HCT116 (cell line): ENCODE measurements at regions not wholly inside any gene's neighbourhood (a gene's known extent, or its start where the extent isn't known, plus 50 kb on each side); places are given as distances from the start of the nearest gene placed in this dataset.

Experiments
- CTCF ChIP-seq, 3 experiments: fragments of 200-600 bp in 1 of 3; sonication (generic) in 1 of 3; IDR thresholded peaks in 2 of 3; conservative IDR thresholded peaks in 1 of 3; 2 replicates each; pipeline ENCODE4 v1.5.1; 2012 to 2017; ENCODE audit warnings: low read depth in 2 of 3, low read length in 2 of 3, antibody characterized with exemption in 1 of 3, borderline replicate concordance in 1 of 3, control low read depth in 1 of 3, mild to moderate bottlenecking in 1 of 3, mixed read lengths in 1 of 3, mixed run types in 1 of 3, moderate library complexity in 1 of 3; ENCODE audit not compliant: insufficient read depth in 1 of 3
- EGR1 ChIP-seq: IDR thresholded peaks from 2 replicates; pipeline ENCODE4 v1.6.1; 2012; ENCODE audit warnings: low read depth
- ELF1 ChIP-seq: IDR thresholded peaks from 2 replicates; pipeline ENCODE4 v1.6.1; 2012; ENCODE audit warnings: low read depth, borderline replicate concordance
- EZH2 ChIP-seq: fragments of 200-600 bp; sonication (generic); IDR thresholded peaks from 2 replicates; pipeline ENCODE4 v1.6.1; 2017; ENCODE audit warnings: antibody characterized with exemption, mixed run types
- EZH2phosphoT487 ChIP-seq: fragments of 200-600 bp; IDR thresholded peaks from 2 replicates; pipeline ENCODE4 v1.6.1; 2018; ENCODE audit warnings: antibody characterized with exemption, borderline replicate concordance
- FOSL1 ChIP-seq: IDR thresholded peaks from 2 replicates; pipeline ENCODE4 v1.6.1; 2012; ENCODE audit warnings: low read depth
- POLR2A ChIP-seq: IDR thresholded peaks from 2 replicates; pipeline ENCODE4 v1.7.0; 2011; ENCODE audit warnings: borderline replicate concordance; ENCODE audit not compliant: insufficient read depth, insufficient read length; ENCODE audit errors: extremely low read depth
- TF ChIP-seq, protein P1 (sequence below): IDR thresholded peaks from 2 replicates; pipeline ENCODE4 v1.6.1; 2012; ENCODE audit warnings: low read depth

- TF ChIP-seq EZH2 (no peak), POLR2A (no peak), CTCF (IDR thresholded peaks at IDR 0.05 in 2 of 3, conservative IDR thresholded peaks at IDR 0.05 in 1 of 3; ENCODE audit: borderline replicate concordance in 1 of 3, insufficient read depth in 1 of 3, low read depth in 2 of 3, low read length in 2 of 3) (no peak), EZH2phosphoT487 (no peak), EGR1 (no peak), FOSL1 (no peak), ELF1 (no peak)
- TF ChIP-seq, protein P1, sequence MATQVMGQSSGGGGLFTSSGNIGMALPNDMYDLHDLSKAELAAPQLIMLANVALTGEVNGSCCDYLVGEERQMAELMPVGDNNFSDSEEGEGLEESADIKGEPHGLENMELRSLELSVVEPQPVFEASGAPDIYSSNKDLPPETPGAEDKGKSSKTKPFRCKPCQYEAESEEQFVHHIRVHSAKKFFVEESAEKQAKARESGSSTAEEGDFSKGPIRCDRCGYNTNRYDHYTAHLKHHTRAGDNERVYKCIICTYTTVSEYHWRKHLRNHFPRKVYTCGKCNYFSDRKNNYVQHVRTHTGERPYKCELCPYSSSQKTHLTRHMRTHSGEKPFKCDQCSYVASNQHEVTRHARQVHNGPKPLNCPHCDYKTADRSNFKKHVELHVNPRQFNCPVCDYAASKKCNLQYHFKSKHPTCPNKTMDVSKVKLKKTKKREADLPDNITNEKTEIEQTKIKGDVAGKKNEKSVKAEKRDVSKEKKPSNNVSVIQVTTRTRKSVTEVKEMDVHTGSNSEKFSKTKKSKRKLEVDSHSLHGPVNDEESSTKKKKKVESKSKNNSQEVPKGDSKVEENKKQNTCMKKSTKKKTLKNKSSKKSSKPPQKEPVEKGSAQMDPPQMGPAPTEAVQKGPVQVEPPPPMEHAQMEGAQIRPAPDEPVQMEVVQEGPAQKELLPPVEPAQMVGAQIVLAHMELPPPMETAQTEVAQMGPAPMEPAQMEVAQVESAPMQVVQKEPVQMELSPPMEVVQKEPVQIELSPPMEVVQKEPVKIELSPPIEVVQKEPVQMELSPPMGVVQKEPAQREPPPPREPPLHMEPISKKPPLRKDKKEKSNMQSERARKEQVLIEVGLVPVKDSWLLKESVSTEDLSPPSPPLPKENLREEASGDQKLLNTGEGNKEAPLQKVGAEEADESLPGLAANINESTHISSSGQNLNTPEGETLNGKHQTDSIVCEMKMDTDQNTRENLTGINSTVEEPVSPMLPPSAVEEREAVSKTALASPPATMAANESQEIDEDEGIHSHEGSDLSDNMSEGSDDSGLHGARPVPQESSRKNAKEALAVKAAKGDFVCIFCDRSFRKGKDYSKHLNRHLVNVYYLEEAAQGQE: no peak
These were observed 1387.7 kb upstream of the CDH6 start for GRCh38 chr5:29805804-29806203.
